ENCODE measurements at regions not wholly inside any gene's neighbourhood (a gene's known extent, or its start where the extent isn't known, plus 50 kb on each side); places are given as distances from the start of the nearest gene placed in this dataset.
A peak's percentile ranks its signal among the peaks of the same experiment; 100 is the strongest.
"Not testable (repeated sequence)": the region's sequence is repeated elsewhere in the genome, so short reads cannot be mapped to it uniquely, and the experiment has no call there.

GRCh38 chr14:89667983-89668382 lies 250.9 kb upstream of the FOXN3 start:
- peaks cover 35% of the 10 kb centered on the region for H3K4me1 Mint-ChIP-seq (ENCODE audit: low read depth)
- H3K27me3 Mint-ChIP-seq (ENCODE audit: low read depth) = no peaks in the 10 kb centered on the region
- no peak overlapping the region for H3K27ac Mint-ChIP-seq
- H3K4me3 Mint-ChIP-seq = no peak overlapping the region
- peaks cover 5 to 9% of the 10 kb centered on the region in 2 donors for H3K9me3 Mint-ChIP-seq
- ATAC-seq (replicated peaks in 1 of 2) (no peak), DNase-seq (no peak)
- H3K36me3 Mint-ChIP-seq (ENCODE audit: insufficient read depth in 2 of 2) = peaks cover 3 to 14% of the 10 kb centered on the region in 2 donors

GRCh38 chr14:89665300-89666081 lies 248.5 kb upstream of the FOXN3 start:
- H3K36me3 Mint-ChIP-seq (ENCODE audit: insufficient read depth in 2 of 2) = peaks cover 3 to 15% of the 10 kb centered on the region in 2 donors
- ATAC-seq (replicated peaks in 1 of 2); H3K4me3 Mint-ChIP-seq; H3K27ac Mint-ChIP-seq; H3K27me3 Mint-ChIP-seq (ENCODE audit: low read depth); DNase-seq: not testable (repeated sequence)
- peaks cover 9 to 11% of the 10 kb centered on the region in 2 donors for H3K9me3 Mint-ChIP-seq
- H3K4me1 Mint-ChIP-seq (ENCODE audit: low read depth) = peaks cover 25% of the 10 kb centered on the region

GRCh38 chr14:89661392-89661791 lies 244.4 kb upstream of the FOXN3 start:
- Mint-ChIP-seq H3K9me3 (peaks cover 14 to 16% of the 10 kb centered on the region in 2 donors), H3K4me1 (ENCODE audit: low read depth) (peaks cover 9% of the 10 kb centered on the region), H3K36me3 (ENCODE audit: insufficient read depth in 2 of 2) (peaks cover 7 to 16% of the 10 kb centered on the region in 2 donors), H3K4me3 (no peak overlapping the region), H3K27me3 (ENCODE audit: low read depth) (no peaks in the 10 kb centered on the region), H3K27ac (no peak overlapping the region)
- no peak for DNase-seq
- ATAC-seq (replicated peaks in 1 of 2) = no peak

GRCh38 chr14:89660625-89661233 lies 243.7 kb upstream of the FOXN3 start:
- H3K27me3 Mint-ChIP-seq (ENCODE audit: low read depth); DNase-seq; ATAC-seq (replicated peaks in 1 of 2); H3K4me3 Mint-ChIP-seq; H3K27ac Mint-ChIP-seq: not testable (repeated sequence)
- H3K9me3 Mint-ChIP-seq = peaks cover 15 to 17% of the 10 kb centered on the region in 2 donors
- H3K4me1 Mint-ChIP-seq (ENCODE audit: low read depth) = peaks cover 13% of the 10 kb centered on the region
- peaks cover 6 to 15% of the 10 kb centered on the region in 2 donors for H3K36me3 Mint-ChIP-seq (ENCODE audit: insufficient read depth in 2 of 2)

GRCh38 chr14:89660166-89660565 lies 243.1 kb upstream of the FOXN3 start:
- Mint-ChIP-seq H3K4me1 (ENCODE audit: low read depth) (peaks cover 19% of the 10 kb centered on the region), H3K4me3 (no peak overlapping the region), H3K27me3 (ENCODE audit: low read depth) (no peaks in the 10 kb centered on the region), H3K36me3 (ENCODE audit: insufficient read depth in 2 of 2) (peaks cover 5 to 15% of the 10 kb centered on the region in 2 donors), H3K27ac (no peak overlapping the region), H3K9me3 (peaks cover 16 to 20% of the 10 kb centered on the region in 2 donors)
- DNase-seq = no peak
- ATAC-seq (replicated peaks in 1 of 2) = no peak

GRCh38 chr14:89658977-89659670 lies 242.1 kb upstream of the FOXN3 start:
- H3K27ac Mint-ChIP-seq = no peak overlapping the region
- H3K9me3 Mint-ChIP-seq = peaks cover 12 to 17% of the 10 kb centered on the region in 2 donors
- H3K4me3 Mint-ChIP-seq = no peak overlapping the region
- peak in 1 of 2 donors; percentile 32 for ATAC-seq (replicated peaks in 1 of 2)
- DNase-seq = no peak
- no peaks in the 10 kb centered on the region for H3K27me3 Mint-ChIP-seq (ENCODE audit: low read depth)
- peaks cover 4 to 11% of the 10 kb centered on the region in 2 donors for H3K36me3 Mint-ChIP-seq (ENCODE audit: insufficient read depth in 2 of 2)
- H3K4me1 Mint-ChIP-seq (ENCODE audit: low read depth) = peaks cover 21% of the 10 kb centered on the region

GRCh38 chr14:89657014-89657413 lies 240.0 kb upstream of the FOXN3 start:
- no peak overlapping the region for H3K27ac Mint-ChIP-seq
- H3K9me3 Mint-ChIP-seq = peaks cover 8 to 16% of the 10 kb centered on the region in 2 donors
- ATAC-seq (replicated peaks in 1 of 2) (no peak), DNase-seq (no peak)
- peaks cover 4 to 9% of the 10 kb centered on the region in 2 donors for H3K36me3 Mint-ChIP-seq (ENCODE audit: insufficient read depth in 2 of 2)
- no peaks in the 10 kb centered on the region for H3K27me3 Mint-ChIP-seq (ENCODE audit: low read depth)
- peaks cover 22% of the 10 kb centered on the region for H3K4me1 Mint-ChIP-seq (ENCODE audit: low read depth)
- no peak overlapping the region for H3K4me3 Mint-ChIP-seq

- H3K4me3 Mint-ChIP-seq = no peak overlapping the region
- ATAC-seq (replicated peaks in 1 of 2) = no peak
Measured at GRCh38 chr14:89654998-89655397, 238.0 kb upstream of the FOXN3 start.

GRCh38 chr14:89652352-89652751 lies 235.3 kb upstream of the FOXN3 start:
- H3K27me3 Mint-ChIP-seq (ENCODE audit: low read depth) = no peaks in the 10 kb centered on the region
- DNase-seq = no peak
- H3K9me3 Mint-ChIP-seq = peaks cover 8 to 16% of the 10 kb centered on the region in 2 donors
- ATAC-seq (replicated peaks in 1 of 2) = no peak
- H3K27ac Mint-ChIP-seq = no peak overlapping the region
- H3K4me3 Mint-ChIP-seq = no peak overlapping the region
- H3K4me1 Mint-ChIP-seq (ENCODE audit: low read depth) = peaks cover 53% of the 10 kb centered on the region
- peaks cover 4 to 9% of the 10 kb centered on the region in 2 donors for H3K36me3 Mint-ChIP-seq (ENCODE audit: insufficient read depth in 2 of 2)

More at GRCh38 chr14:89654998-89655397, 238.0 kb upstream of the FOXN3 start:
- H3K9me3 Mint-ChIP-seq = peaks cover 8 to 16% of the 10 kb centered on the region in 2 donors
- H3K27ac Mint-ChIP-seq = no peak overlapping the region
- no peaks in the 10 kb centered on the region for H3K27me3 Mint-ChIP-seq (ENCODE audit: low read depth)
- H3K4me1 Mint-ChIP-seq (ENCODE audit: low read depth) = peaks cover 42% of the 10 kb centered on the region
- peaks cover 4 to 9% of the 10 kb centered on the region in 2 donors for H3K36me3 Mint-ChIP-seq (ENCODE audit: insufficient read depth in 2 of 2)
- DNase-seq = no peak

- no peak for ATAC-seq (replicated peaks in 1 of 2)
- no peaks in the 10 kb centered on the region for H3K27me3 Mint-ChIP-seq (ENCODE audit: low read depth)
- H3K27ac Mint-ChIP-seq = no peak overlapping the region
- H3K36me3 Mint-ChIP-seq (ENCODE audit: insufficient read depth in 2 of 2) = peaks cover 2 to 6% of the 10 kb centered on the region in 2 donors
- H3K9me3 Mint-ChIP-seq = peaks cover 6 to 13% of the 10 kb centered on the region in 2 donors
- H3K4me1 Mint-ChIP-seq (ENCODE audit: low read depth) = peaks cover 53% of the 10 kb centered on the region
- H3K4me3 Mint-ChIP-seq = no peak overlapping the region
- DNase-seq = no peak
Measured at GRCh38 chr14:89651805-89652204, 234.8 kb upstream of the FOXN3 start.

- DNase-seq (peak in 1 of 2 donors; percentile 53), ATAC-seq (replicated peaks in 1 of 2) (peak in 1 of 2 donors; percentile 84)
- no peak overlapping the region for H3K27ac Mint-ChIP-seq
Measured at GRCh38 chr14:89650077-89650978, 233.3 kb upstream of the FOXN3 start.

GRCh38 chr14:89649451-89650075 lies 232.5 kb upstream of the FOXN3 start:
- Mint-ChIP-seq H3K27me3 (ENCODE audit: low read depth) (no peaks in the 10 kb centered on the region), H3K9me3 (peaks cover 0 to 5% of the 10 kb centered on the region in 2 donors), H3K4me1 (ENCODE audit: low read depth) (peaks cover 39% of the 10 kb centered on the region), H3K27ac (no peak overlapping the region), H3K36me3 (ENCODE audit: insufficient read depth in 2 of 2) (peaks cover 0 to 8% of the 10 kb centered on the region in 2 donors), H3K4me3 (peak overlapping the region in 1 of 2 donors; percentile 43)
- ATAC-seq (replicated peaks in 1 of 2) (no peak), DNase-seq (no peak)

More at GRCh38 chr14:89650077-89650978, 233.3 kb upstream of the FOXN3 start:
- Mint-ChIP-seq H3K4me1 (ENCODE audit: low read depth) (peaks cover 45% of the 10 kb centered on the region), H3K36me3 (ENCODE audit: insufficient read depth in 2 of 2) (peaks cover 0 to 8% of the 10 kb centered on the region in 2 donors), H3K27me3 (ENCODE audit: low read depth) (no peaks in the 10 kb centered on the region), H3K4me3 (peak overlapping the region in 1 of 2 donors; percentile 66), H3K9me3 (peaks cover 0 to 6% of the 10 kb centered on the region in 2 donors)
